ENCODE measurements at regions not wholly inside any gene's neighbourhood (a gene's known extent, or its start where the extent isn't known, plus 50 kb on each side); places are given as distances from the start of the nearest gene placed in this dataset.
"Not testable (repeated sequence)": the region's sequence is repeated elsewhere in the genome, so short reads cannot be mapped to it uniquely, and the experiment has no call there.

GRCh38 chr3:20984594-20985205, 766.3 kb downstream of the ZNF385D start:
- Mint-ChIP-seq H3K27me3 (no peaks in the 10 kb centered on the region), H3K4me3 (no peak overlapping the region), H3K27ac (no peak overlapping the region), H3K4me1 (ENCODE audit: unreplicated experiment) (peaks cover 6% of the 10 kb centered on the region), H3K9me3 (no peaks in the 10 kb centered on the region), H3K36me3 (no peaks in the 10 kb centered on the region)
- no peak for TF ChIP-seq CTCF (conservative IDR thresholded peaks at IDR 0.05)
- no peak for DNase-seq (ENCODE audit: extremely low spot score, unreplicated experiment)

- Mint-ChIP-seq H3K4me1 (ENCODE audit: unreplicated experiment) (peaks cover 9% of the 10 kb centered on the region), H3K36me3 (no peaks in the 10 kb centered on the region), H3K4me3 (no peak overlapping the region), H3K27me3 (peaks cover 6% of the 10 kb centered on the region), H3K9me3 (no peaks in the 10 kb centered on the region), H3K27ac (no peak overlapping the region)
- TF ChIP-seq CTCF (conservative IDR thresholded peaks at IDR 0.05), result no peak
- DNase-seq (ENCODE audit: extremely low spot score, unreplicated experiment), result no peak
These were observed 775.8 kb downstream of the ZNF385D start for GRCh38 chr3:20975188-20975651.

- Mint-ChIP-seq H3K9me3 (no peaks in the 10 kb centered on the region), H3K4me1 (ENCODE audit: unreplicated experiment) (peaks cover 9% of the 10 kb centered on the region), H3K36me3 (no peaks in the 10 kb centered on the region), H3K27ac (no peak overlapping the region), H3K4me3 (no peak overlapping the region), H3K27me3 (peaks cover 11% of the 10 kb centered on the region)
- no peak for TF ChIP-seq CTCF (conservative IDR thresholded peaks at IDR 0.05)
- DNase-seq (ENCODE audit: extremely low spot score, unreplicated experiment), result no peak
These were observed 776.6 kb downstream of the ZNF385D start for GRCh38 chr3:20974396-20974795.

- not testable (repeated sequence) for H3K27ac Mint-ChIP-seq; H3K36me3 Mint-ChIP-seq; DNase-seq (ENCODE audit: extremely low spot score, unreplicated experiment); H3K9me3 Mint-ChIP-seq; H3K4me3 Mint-ChIP-seq; H3K4me1 Mint-ChIP-seq (ENCODE audit: unreplicated experiment)
- peaks cover 11% of the 10 kb centered on the region for H3K27me3 Mint-ChIP-seq
These were observed 780.2 kb downstream of the ZNF385D start for GRCh38 chr3:20970807-20971206.

GRCh38 chr3:20967485-20967884, 781.5 kb upstream of the SGO1 start:
- not testable (repeated sequence) for H3K27ac Mint-ChIP-seq; H3K9me3 Mint-ChIP-seq; H3K4me3 Mint-ChIP-seq; H3K4me1 Mint-ChIP-seq (ENCODE audit: unreplicated experiment); H3K36me3 Mint-ChIP-seq; DNase-seq (ENCODE audit: extremely low spot score, unreplicated experiment)
- peaks cover 11% of the 10 kb centered on the region for H3K27me3 Mint-ChIP-seq

GRCh38 chr3:20958161-20958560, 772.2 kb upstream of the SGO1 start:
- DNase-seq (ENCODE audit: extremely low spot score, unreplicated experiment), result no peak
- no peaks in the 10 kb centered on the region for H3K9me3 Mint-ChIP-seq
- no peak overlapping the region for H3K4me3 Mint-ChIP-seq
- no peak for TF ChIP-seq CTCF (conservative IDR thresholded peaks at IDR 0.05)
- no peaks in the 10 kb centered on the region for H3K4me1 Mint-ChIP-seq (ENCODE audit: unreplicated experiment)
- no peak overlapping the region for H3K27ac Mint-ChIP-seq
- no peaks in the 10 kb centered on the region for H3K36me3 Mint-ChIP-seq
- peaks cover 12% of the 10 kb centered on the region for H3K27me3 Mint-ChIP-seq

GRCh38 chr3:20945892-20946291, 759.9 kb upstream of the SGO1 start:
- no peaks in the 10 kb centered on the region for H3K36me3 Mint-ChIP-seq
- H3K4me3 Mint-ChIP-seq, result no peak overlapping the region
- no peak overlapping the region for H3K27ac Mint-ChIP-seq
- H3K9me3 Mint-ChIP-seq, result peaks cover 7% of the 10 kb centered on the region
- no peaks in the 10 kb centered on the region for H3K27me3 Mint-ChIP-seq
- TF ChIP-seq CTCF (conservative IDR thresholded peaks at IDR 0.05), result no peak
- no peak for DNase-seq (ENCODE audit: extremely low spot score, unreplicated experiment)
- no peaks in the 10 kb centered on the region for H3K4me1 Mint-ChIP-seq (ENCODE audit: unreplicated experiment)
